Spleen (tissue), 7 donors: ENCODE measurements at regions not wholly inside any gene's neighbourhood (a gene's known extent, or its start where the extent isn't known, plus 50 kb on each side); places are given as distances from the start of the nearest gene placed in this dataset.

Experiments
- CTCF ChIP-seq, 11 experiments: fragments of 200-600 bp in 7 of 11; fragments of 450-650 bp in 4 of 11; sonication (generic) in 4 of 11; IDR thresholded peaks in 8 of 11; conservative IDR thresholded peaks in 3 of 11; 1 replicate in 7 of 11; 2 replicates in 4 of 11; pipeline versions ENCODE4 v1.4.0 to v1.8.0; 2016 to 2021; ENCODE audit warnings: antibody characterized with exemption in 11 of 11, inconsistent platforms in 4 of 11, mild to moderate bottlenecking in 1 of 11
- POLR2A ChIP-seq, 3 donors: fragments of 450-650 bp; IDR thresholded peaks; one replicate each; pipeline ENCODE4 v1.5.1; 2017; ENCODE audit warnings: antibody characterized with exemption in 3 of 3, mild to moderate bottlenecking in 1 of 3
- donor health status: DM: no; HTN: no; CAD: no; lungs with moderate emphysema.
- donor health status: DM: no; HTN: no; CAD: no.
- donor health status: DM: no; HTN: no; CAD: no.

GRCh38 chr9:16154521-16155078 lies 601.8 kb downstream of the CCDC171 start:
- TF ChIP-seq CTCF (IDR thresholded peaks at IDR 0.05 in 8 of 11, conservative IDR thresholded peaks at IDR 0.05 in 3 of 11) (no peak), POLR2A (IDR thresholded peaks at IDR 0.05) (no peak)
